ENCODE measurements at regions not wholly inside any gene's neighbourhood (a gene's known extent, or its start where the extent isn't known, plus 50 kb on each side); places are given as distances from the start of the nearest gene placed in this dataset.
"Not testable (repeated sequence)": the region's sequence is repeated elsewhere in the genome, so short reads cannot be mapped to it uniquely, and the experiment has no call there.

GRCh38 chr4:141534985-141535384, 101.4 kb upstream of the IL15 start:
- H3K9me3 Mint-ChIP-seq: peaks cover 14 to 22% (median 17%) of the 10 kb centered on the region in 3 donors
- H3K27ac Mint-ChIP-seq: no peak overlapping the region
- H3K27me3 Mint-ChIP-seq: no peaks in the 10 kb centered on the region
- H3K36me3 Mint-ChIP-seq: no peaks in the 10 kb centered on the region
- no peaks in the 10 kb centered on the region for H3K4me1 Mint-ChIP-seq
- H3K4me3 Mint-ChIP-seq: no peak overlapping the region

- H3K27ac Mint-ChIP-seq: no peak overlapping the region
- H3K9me3 Mint-ChIP-seq: peaks cover 11 to 17% (median 12%) of the 10 kb centered on the region in 3 donors
- H3K4me1 Mint-ChIP-seq: no peaks in the 10 kb centered on the region
These were observed 98.4 kb upstream of the IL15 start for GRCh38 chr4:141538001-141538400.

GRCh38 chr4:141540643-141541042, 95.7 kb upstream of the IL15 start:
- H3K36me3 Mint-ChIP-seq: peaks cover 2% of the 10 kb centered on the region
- H3K9me3 Mint-ChIP-seq: peaks cover 6 to 16% (median 11%) of the 10 kb centered on the region in 3 donors
- peaks cover 1% of the 10 kb centered on the region for H3K27me3 Mint-ChIP-seq
- H3K27ac Mint-ChIP-seq: no peak overlapping the region
- H3K4me1 Mint-ChIP-seq: no peaks in the 10 kb centered on the region
- no peak overlapping the region for H3K4me3 Mint-ChIP-seq

More at GRCh38 chr4:141538001-141538400, 98.4 kb upstream of the IL15 start:
- Mint-ChIP-seq H3K4me3 (no peak overlapping the region), H3K27me3 (no peaks in the 10 kb centered on the region), H3K36me3 (peaks cover under 1% of the 10 kb centered on the region)

DNA sequence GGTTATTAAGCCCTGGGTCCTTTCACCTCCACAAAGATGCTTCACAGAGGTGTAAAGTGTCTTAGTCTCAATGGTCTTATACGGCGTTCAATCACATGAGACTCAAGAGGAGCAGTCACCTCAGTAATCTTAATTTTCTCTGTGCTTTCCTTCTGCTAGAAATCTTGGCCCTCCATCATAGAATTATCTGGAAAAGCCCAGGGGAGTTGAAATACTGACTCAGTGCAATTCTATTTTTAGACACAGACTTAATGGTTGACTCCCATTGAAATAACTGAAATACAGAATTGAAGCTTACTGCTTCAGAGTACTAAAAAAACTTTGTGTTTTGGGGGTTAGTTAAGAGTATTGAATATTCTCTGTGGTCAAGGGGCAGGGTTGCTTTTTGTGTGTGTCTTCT, 94.5 kb upstream of the IL15 start:
- H3K9me3 Mint-ChIP-seq: peaks cover 6 to 16% (median 11%) of the 10 kb centered on the region in 3 donors
- H3K36me3 Mint-ChIP-seq: peaks cover 2% of the 10 kb centered on the region
- peaks cover 1% of the 10 kb centered on the region for H3K27me3 Mint-ChIP-seq
- no peaks in the 10 kb centered on the region for H3K4me1 Mint-ChIP-seq
- H3K4me3 Mint-ChIP-seq: no peak overlapping the region
- H3K27ac Mint-ChIP-seq: no peak overlapping the region

- no peak overlapping the region for H3K4me3 Mint-ChIP-seq
- peaks cover 2% of the 10 kb centered on the region for H3K36me3 Mint-ChIP-seq
- H3K27ac Mint-ChIP-seq: no peak overlapping the region
- peaks cover 6% of the 10 kb centered on the region for H3K27me3 Mint-ChIP-seq
- peaks cover 3 to 13% (median 8%) of the 10 kb centered on the region in 3 donors for H3K9me3 Mint-ChIP-seq
- no peaks in the 10 kb centered on the region for H3K4me1 Mint-ChIP-seq
These were observed 93.2 kb upstream of the IL15 start for GRCh38 chr4:141543176-141543575.

DNA sequence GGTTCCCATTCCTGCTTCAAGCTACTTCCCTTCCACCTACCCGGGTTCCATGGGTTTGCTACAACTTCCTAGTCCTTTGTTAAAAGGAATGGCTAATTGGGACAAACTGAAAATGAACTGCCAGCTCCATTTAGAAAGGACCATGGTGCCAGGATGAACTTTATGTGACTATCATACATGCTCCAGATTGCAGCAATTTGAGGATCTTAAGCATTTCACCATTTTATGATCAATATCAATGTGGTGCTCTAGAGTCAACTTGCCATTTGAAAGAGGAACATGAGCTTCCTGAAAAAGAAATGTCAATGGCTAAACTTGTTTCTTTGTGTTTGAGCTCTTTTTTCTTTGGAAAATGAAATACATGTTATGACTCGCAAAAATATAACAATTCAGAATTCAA, 92.7 kb upstream of the IL15 start:
- peaks cover 0 to 8% (median 3%) of the 10 kb centered on the region in 3 donors for H3K9me3 Mint-ChIP-seq
- H3K4me1 Mint-ChIP-seq: no peaks in the 10 kb centered on the region
- peaks cover 6% of the 10 kb centered on the region for H3K27me3 Mint-ChIP-seq
- peaks cover 2% of the 10 kb centered on the region for H3K36me3 Mint-ChIP-seq
- H3K4me3 Mint-ChIP-seq: no peak overlapping the region
- H3K27ac Mint-ChIP-seq: no peak overlapping the region

DNA sequence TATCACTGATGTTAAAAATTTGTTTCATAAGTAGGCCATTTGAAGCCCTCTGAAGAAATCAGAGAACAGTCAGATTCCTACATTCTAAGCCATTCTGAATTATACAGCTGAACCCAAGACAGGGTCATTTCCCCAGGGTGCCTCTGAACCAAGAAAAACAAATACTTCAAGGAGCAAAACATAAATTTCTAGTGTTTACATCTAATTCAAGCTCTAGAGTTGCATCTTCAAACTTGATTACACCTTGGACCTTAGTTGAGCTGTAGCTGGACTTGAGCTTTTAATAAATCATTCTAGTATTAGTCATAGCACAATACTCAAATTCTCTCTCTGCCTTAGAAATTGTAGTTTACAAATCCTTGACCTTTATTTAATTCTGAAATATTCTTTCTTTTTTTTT, 87.6 kb upstream of the IL15 start:
- Mint-ChIP-seq H3K36me3 (no peaks in the 10 kb centered on the region), H3K9me3 (peaks cover 4 to 8% (median 5%) of the 10 kb centered on the region in 3 donors), H3K27ac (no peak overlapping the region), H3K4me1 (no peaks in the 10 kb centered on the region), H3K4me3 (no peak overlapping the region), H3K27me3 (peaks cover 6% of the 10 kb centered on the region)

DNA sequence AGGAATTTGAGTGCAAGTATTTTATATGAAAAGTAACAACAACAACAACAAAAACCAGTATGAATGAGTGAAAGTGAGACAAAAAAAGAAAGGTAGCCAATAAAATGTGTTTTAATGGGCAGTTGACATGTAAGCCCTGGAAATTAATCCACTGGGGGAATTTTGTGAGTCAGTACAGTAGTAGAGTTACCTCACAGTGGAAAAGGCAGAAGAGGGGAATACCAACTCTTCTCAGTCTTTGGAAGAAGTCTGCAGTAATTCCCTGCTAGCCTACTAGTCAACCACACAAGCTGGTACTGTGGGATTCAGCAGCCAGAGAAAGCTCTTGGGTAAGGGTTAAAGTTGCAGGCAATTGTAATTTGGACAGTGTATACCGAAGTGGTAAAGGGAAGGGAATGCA, 76.3 kb upstream of the IL15 start:
- no peak overlapping the region for H3K27ac Mint-ChIP-seq
- peaks cover 0 to 2% (median 0%) of the 10 kb centered on the region in 3 donors for H3K9me3 Mint-ChIP-seq
- peaks cover 0 to 2% (median 0%) of the 10 kb centered on the region in 3 donors for H3K4me1 Mint-ChIP-seq
- H3K36me3 Mint-ChIP-seq: no peaks in the 10 kb centered on the region
- no peaks in the 10 kb centered on the region for H3K27me3 Mint-ChIP-seq
- no peak overlapping the region for H3K4me3 Mint-ChIP-seq

GRCh38 chr4:141562649-141563048, 73.7 kb upstream of the IL15 start:
- Mint-ChIP-seq H3K4me3 (no peak overlapping the region), H3K9me3 (no peaks in the 10 kb centered on the region), H3K27ac (no peak overlapping the region), H3K36me3 (no peaks in the 10 kb centered on the region), H3K4me1 (no peaks in the 10 kb centered on the region), H3K27me3 (no peaks in the 10 kb centered on the region)

- Mint-ChIP-seq H3K27ac (no peak overlapping the region), H3K9me3 (no peaks in the 10 kb centered on the region), H3K36me3 (no peaks in the 10 kb centered on the region), H3K27me3 (no peaks in the 10 kb centered on the region), H3K4me3 (no peak overlapping the region), H3K4me1 (no peaks in the 10 kb centered on the region)
These were observed 72.7 kb upstream of the IL15 start for GRCh38 chr4:141563723-141564122.

DNA sequence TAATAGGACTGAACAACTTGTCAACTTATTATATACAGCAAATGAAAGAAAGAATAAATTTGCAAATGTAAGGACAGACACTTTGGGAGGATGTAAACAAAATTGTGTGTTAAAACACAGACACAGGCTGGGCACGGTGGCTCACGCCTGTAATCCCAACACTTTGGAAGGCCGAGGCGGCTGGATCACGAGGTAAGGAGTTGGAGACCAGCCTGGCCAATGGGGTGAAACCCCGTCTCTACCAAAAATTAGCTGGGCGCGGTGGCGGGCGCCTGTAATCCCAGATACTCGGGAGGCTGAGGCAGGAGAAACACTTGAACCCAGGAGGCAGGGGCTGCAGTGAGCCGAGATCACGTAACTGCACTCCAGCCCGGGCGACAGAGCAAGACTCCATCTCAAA, 71.4 kb upstream of the IL15 start:
- H3K27me3 Mint-ChIP-seq, H3K4me3 Mint-ChIP-seq, H3K9me3 Mint-ChIP-seq, H3K36me3 Mint-ChIP-seq, H3K4me1 Mint-ChIP-seq, H3K27ac Mint-ChIP-seq: not testable (repeated sequence)

GRCh38 chr4:141565379-141566089, 70.8 kb upstream of the IL15 start:
- no peak overlapping the region for H3K27ac Mint-ChIP-seq
- H3K4me1 Mint-ChIP-seq: no peaks in the 10 kb centered on the region
- no peaks in the 10 kb centered on the region for H3K9me3 Mint-ChIP-seq
- H3K4me3 Mint-ChIP-seq: no peak overlapping the region
- no peaks in the 10 kb centered on the region for H3K27me3 Mint-ChIP-seq
- no peaks in the 10 kb centered on the region for H3K36me3 Mint-ChIP-seq

GRCh38 chr4:141567326-141567915, 69.0 kb upstream of the IL15 start:
- no peak overlapping the region for H3K4me3 Mint-ChIP-seq
- H3K27ac Mint-ChIP-seq: no peak overlapping the region
- no peaks in the 10 kb centered on the region for H3K4me1 Mint-ChIP-seq

GRCh38 chr4:141569141-141569540, 67.2 kb upstream of the IL15 start:
- no peaks in the 10 kb centered on the region for H3K36me3 Mint-ChIP-seq
- no peaks in the 10 kb centered on the region for H3K27me3 Mint-ChIP-seq
- peaks cover 0 to 4% (median 0%) of the 10 kb centered on the region in 3 donors for H3K9me3 Mint-ChIP-seq
- H3K27ac Mint-ChIP-seq: no peak overlapping the region
- H3K4me3 Mint-ChIP-seq: no peak overlapping the region
- no peaks in the 10 kb centered on the region for H3K4me1 Mint-ChIP-seq

More at GRCh38 chr4:141567326-141567915, 69.0 kb upstream of the IL15 start:
- H3K27me3 Mint-ChIP-seq: no peaks in the 10 kb centered on the region
- no peaks in the 10 kb centered on the region for H3K9me3 Mint-ChIP-seq
- no peaks in the 10 kb centered on the region for H3K36me3 Mint-ChIP-seq

- no peaks in the 10 kb centered on the region for H3K36me3 Mint-ChIP-seq
- H3K4me3 Mint-ChIP-seq: no peak overlapping the region
- H3K27me3 Mint-ChIP-seq: no peaks in the 10 kb centered on the region
- no peaks in the 10 kb centered on the region for H3K4me1 Mint-ChIP-seq
- H3K9me3 Mint-ChIP-seq: peaks cover 0 to 4% (median 0%) of the 10 kb centered on the region in 3 donors
- no peak overlapping the region for H3K27ac Mint-ChIP-seq
These were observed 66.1 kb upstream of the IL15 start for GRCh38 chr4:141570290-141570689.

GRCh38 chr4:141571362-141571761, 65.0 kb upstream of the IL15 start:
- Mint-ChIP-seq H3K4me3 (no peak overlapping the region), H3K36me3 (no peaks in the 10 kb centered on the region), H3K4me1 (no peaks in the 10 kb centered on the region), H3K27ac (no peak overlapping the region), H3K27me3 (no peaks in the 10 kb centered on the region), H3K9me3 (peaks cover 0 to 4% (median 0%) of the 10 kb centered on the region in 3 donors)
